B cell (primary cell): ENCODE measurements at regions not wholly inside any gene's neighbourhood (a gene's known extent, or its start where the extent isn't known, plus 50 kb on each side); places are given as distances from the start of the nearest gene placed in this dataset.

Experiments used
- ATAC-seq: fragments of 200-7000 bp; cut with Tn5 transposase; one replicate; pipeline ENCODE4 v1.10.0; 2021; ENCODE audit warnings: low read depth, mild to moderate bottlenecking, moderate number of reproducible peaks, moderate library complexity
- CTCF ChIA-PET: fragments of 350-600 bp; sonication (Branson Sonifier 250); formaldehyde crosslinking; loops from one replicate; lab custom pipeline; 2021; ENCODE audit warnings: antibody characterized with exemption, inconsistent platforms; lab: Charles Lee
- POLR2A ChIA-PET: fragments of 350-600 bp; sonication (Branson Sonifier 250); formaldehyde crosslinking; loops from one replicate; lab custom pipeline; 2021; ENCODE audit warnings: antibody characterized with exemption; lab: Charles Lee
- DNase-seq: peaks from one replicate; pipeline ENCODE4 v3.0.0; 2013
- H2AFZ ChIP-seq: 2 replicates; pipeline ENCODE4 v1.6.1; 2012; ENCODE audit warnings: mild to moderate bottlenecking, low read depth, low read length; ENCODE audit not compliant: insufficient read depth, poor library complexity, severe bottlenecking
- H3K27ac ChIP-seq, 2 donors: 1 replicate in 1 of 2; 2 replicates in 1 of 2; pipeline ENCODE4 v1.5.1; 2012 to 2013; ENCODE audit warnings: low read length in 2 of 2, mild to moderate bottlenecking in 2 of 2, moderate library complexity in 1 of 2
- H3K27me3 ChIP-seq, 4 experiments: fragments of 200-600 bp in 1 of 4; sonication (generic) in 1 of 4; replicated peaks in 1 of 4; 1 replicate in 2 of 4; 2 replicates in 2 of 4; pipeline versions ENCODE4 v1.6.1 to v1.7.0; 2013 to 2016; ENCODE audit warnings: low read length in 3 of 4, mild to moderate bottlenecking in 2 of 4, mixed read lengths in 1 of 4, moderate library complexity in 1 of 4; ENCODE audit not compliant: insufficient read depth in 4 of 4, control insufficient read depth in 3 of 4; ENCODE audit errors: control extremely low read depth in 1 of 4
- H3K36me3 ChIP-seq, 2 experiments: replicated peaks in 1 of 2; 1 replicate in 1 of 2; 2 replicates in 1 of 2; pipeline versions ENCODE4 v1.6.1 to v1.7.1; 2013; ENCODE audit warnings: low read length in 1 of 2; ENCODE audit not compliant: insufficient read depth in 2 of 2, control insufficient read depth in 1 of 2; ENCODE audit errors: control extremely low read depth in 1 of 2, extremely low read depth in 1 of 2
- H3K4me1 ChIP-seq, 2 donors: fragments of 200-600 bp in 1 of 2; sonication (generic) in 1 of 2; 1 replicate in 1 of 2; 2 replicates in 1 of 2; pipeline versions ENCODE4 v1.5.1 to v1.6.1; 2013 to 2017; ENCODE audit warnings: low read length in 2 of 2; ENCODE audit not compliant: control insufficient read depth in 2 of 2, insufficient read depth in 2 of 2
- H3K4me2 ChIP-seq: replicated peaks from 2 replicates; pipeline ENCODE3; 2012; ENCODE audit warnings: mild to moderate bottlenecking, low read depth, low read length; ENCODE audit not compliant: poor library complexity, severe bottlenecking
- H3K4me3 ChIP-seq, 5 experiments: fragments of 200-600 bp in 1 of 5; sonication (generic) in 1 of 5; 1 replicate in 3 of 5; 2 replicates in 2 of 5; pipeline versions ENCODE4 v1.5.1 to v1.7.0; 2011 to 2016; ENCODE audit warnings: low read length in 4 of 5, mild to moderate bottlenecking in 4 of 5, low read depth in 2 of 5, control low read depth in 1 of 5, moderate library complexity in 1 of 5; ENCODE audit not compliant: insufficient read depth in 1 of 5; ENCODE audit errors: control extremely low read depth in 1 of 5, extremely low read depth in 1 of 5
- H3K79me2 ChIP-seq: fragments of 200-600 bp; sonication (generic); one replicate; pipeline ENCODE4 v1.6.0; 2016; ENCODE audit warnings: low read length; ENCODE audit not compliant: control insufficient read depth, insufficient read depth
- H3K9ac ChIP-seq: fragments of 200-600 bp; sonication (generic); 2 replicates; pipeline ENCODE4 v1.6.1; 2017; ENCODE audit warnings: mild to moderate bottlenecking, low read length, moderate library complexity
- H3K9me3 ChIP-seq, 3 donors: one replicate each; pipeline versions ENCODE4 v1.6.1 to v1.7.1; 2013; ENCODE audit warnings: low read length in 2 of 3; ENCODE audit not compliant: control insufficient read depth in 2 of 3, insufficient read depth in 1 of 3; ENCODE audit errors: control extremely low read depth in 1 of 3
- H4K20me1 ChIP-seq: 2 replicates; pipeline ENCODE4 v1.6.0; 2012; ENCODE audit warnings: mild to moderate bottlenecking, low read length; ENCODE audit not compliant: insufficient read depth, control insufficient read depth, poor library complexity, severe bottlenecking
- H3K27ac Mint-ChIP-seq: one replicate; pipeline ENCODE4 v1.8.0; 2021; ENCODE audit warnings: mixed read lengths
- H3K27me3 Mint-ChIP-seq: one replicate; pipeline ENCODE4 v1.8.0; 2021; ENCODE audit warnings: mixed read lengths
- H3K4me1 Mint-ChIP-seq: one replicate; pipeline ENCODE4 v1.8.0; 2021; ENCODE audit warnings: mixed read lengths
- H3K4me3 Mint-ChIP-seq: one replicate; pipeline ENCODE4 v1.8.0; 2021; ENCODE audit warnings: mixed read lengths
- H3K9me3 Mint-ChIP-seq: one replicate; pipeline ENCODE4 v1.8.0; 2022; ENCODE audit warnings: mixed read lengths; ENCODE audit not compliant: insufficient read depth
- CTCF ChIP-seq: fragments of 200-600 bp; IDR thresholded peaks from one replicate; pipeline ENCODE4 v1.8.0; 2022; ENCODE audit warnings: antibody characterized with exemption, mild to moderate bottlenecking
- EZH2 ChIP-seq: IDR thresholded peaks from 2 replicates; pipeline ENCODE4 v1.6.1; 2012; ENCODE audit warnings: borderline replicate concordance, low read depth, mild to moderate bottlenecking, moderate library complexity, low read length; ENCODE audit not compliant: insufficient read depth, poor library complexity, severe bottlenecking
- WGBS: methylation state at CpG from one replicate; pipeline ENCODE4 v1.1.5; 2013; ENCODE audit warnings: missing lambda C conversion rate; ENCODE audit not compliant: insufficient coverage; 5-methylcytosine and 5-hydroxymethylcytosine counted together
- intact Hi-C: fragments of 100-400 bp; cut with micrococcal nuclease; formaldehyde crosslinking; loops from one replicate; pipeline ENCODE4 v1.10.0; 2022

- Mint-ChIP-seq H3K27me3 (peaks cover 17% of the 10 kb centered on the region), H3K4me1 (peaks cover 9% of the 10 kb centered on the region), H3K4me3 (no peak overlapping the region), H3K9me3 (no peaks in the 10 kb centered on the region), H3K27ac (no peak overlapping the region)
- DNase-seq (no peak), ATAC-seq (no peak)
- no peaks in the 10 kb centered on the region for H3K36me3 ChIP-seq
- TF ChIP-seq EZH2 = no peak
- TF ChIP-seq CTCF = no peak
- H2AFZ ChIP-seq = no peak overlapping the region
- peaks cover 0 to 4% of the 10 kb centered on the region in 2 donors for H3K4me1 ChIP-seq
- CTCF ChIA-PET = no interaction called here
- H3K79me2 ChIP-seq = no peaks in the 10 kb centered on the region
- H4K20me1 ChIP-seq = no peaks in the 10 kb centered on the region
- H3K9ac ChIP-seq = no peak overlapping the region
- H3K4me3 ChIP-seq = no peak overlapping the region
- intact Hi-C loops = no loop called here
- no peaks in the 10 kb centered on the region for H3K27me3 ChIP-seq
- POLR2A ChIA-PET = no interaction called here
- no peak overlapping the region for H3K27ac ChIP-seq
- WGBS = 97% methylated on average over 3 of the region's 4 CpGs
- H3K9me3 ChIP-seq = no peaks in the 10 kb centered on the region
- no peak overlapping the region for H3K4me2 ChIP-seq
These were observed 154.4 kb downstream of the TTLL2 start for GRCh38 chr6:167479301-167479700.

GRCh38 chr6:167479901-167480648 is 155.2 kb downstream of the TTLL2 start:
- WGBS = 30% methylated on average over 2 of the region's 8 CpGs
- TF ChIP-seq CTCF (no peak), EZH2 (no peak)
- no peaks in the 10 kb centered on the region for H4K20me1 ChIP-seq
- no peak overlapping the region for H3K27ac Mint-ChIP-seq
- CTCF ChIA-PET = no interaction called here
- H3K79me2 ChIP-seq = no peaks in the 10 kb centered on the region
- H3K36me3 ChIP-seq = no peaks in the 10 kb centered on the region
- ATAC-seq = no peak
- peaks cover 0 to 4% of the 10 kb centered on the region in 2 donors for H3K4me1 ChIP-seq
- H3K27me3 Mint-ChIP-seq = peaks cover 17% of the 10 kb centered on the region
- H3K9ac ChIP-seq = no peak overlapping the region
- no peak for DNase-seq
- H3K4me3 Mint-ChIP-seq = no peak overlapping the region
- H3K9me3 Mint-ChIP-seq = no peaks in the 10 kb centered on the region
- no peaks in the 10 kb centered on the region for H3K27me3 ChIP-seq
- intact Hi-C loops = no loop called here
- H3K27ac ChIP-seq = no peak overlapping the region
- H2AFZ ChIP-seq = no peak overlapping the region
- no peaks in the 10 kb centered on the region for H3K9me3 ChIP-seq
- H3K4me2 ChIP-seq = no peak overlapping the region
- H3K4me3 ChIP-seq = no peak overlapping the region
- POLR2A ChIA-PET = no interaction called here
- peaks cover 9% of the 10 kb centered on the region for H3K4me1 Mint-ChIP-seq
